Mesendoderm (in vitro differentiated cells): ENCODE measurements at regions not wholly inside any gene's neighbourhood (a gene's known extent, or its start where the extent isn't known, plus 50 kb on each side); places are given as distances from the start of the nearest gene placed in this dataset.

Source experiments
- DNase-seq: peaks from one replicate; pipeline ENCODE4 v3.0.0; 2013
- H2AK5ac ChIP-seq: 2 replicates; pipeline ENCODE4 v1.6.1; 2013; ENCODE audit warnings: low read length, inconsistent platforms
- H2BK120ac ChIP-seq: 2 replicates; pipeline ENCODE4 v1.6.1; 2013; ENCODE audit warnings: low read depth, mild to moderate bottlenecking, low read length, moderate library complexity, mixed read lengths
- H2BK15ac ChIP-seq: replicated peaks from 2 replicates; pipeline ENCODE4 v1.6.1; 2013; ENCODE audit warnings: low read depth, mild to moderate bottlenecking, moderate library complexity
- H2BK5ac ChIP-seq: 2 replicates; pipeline ENCODE4 v1.6.1; 2013; ENCODE audit warnings: low read length, inconsistent platforms
- H3K18ac ChIP-seq: 2 replicates; pipeline ENCODE4 v1.6.1; 2013; ENCODE audit warnings: mild to moderate bottlenecking, low read length, mixed read lengths
- H3K23ac ChIP-seq: one replicate; pipeline ENCODE4 v1.6.1; 2013; ENCODE audit warnings: low read length
- H3K27ac ChIP-seq: 2 replicates; pipeline ENCODE4 v1.5.1; 2013; ENCODE audit warnings: low read depth, mild to moderate bottlenecking, inconsistent platforms, low read length, moderate library complexity
- H3K27me3 ChIP-seq: 2 replicates; pipeline ENCODE4 v1.6.1; 2013; ENCODE audit warnings: low read length, control low read depth, mild to moderate bottlenecking, inconsistent platforms; ENCODE audit not compliant: insufficient read depth, poor library complexity
- H3K36me3 ChIP-seq: 2 replicates; pipeline ENCODE4 v1.6.1; 2013; ENCODE audit warnings: low read length, inconsistent platforms; ENCODE audit not compliant: control insufficient read depth, insufficient read depth
- H3K4ac ChIP-seq: one replicate; pipeline ENCODE4 v1.6.1; 2013; ENCODE audit warnings: low read depth, mild to moderate bottlenecking, low read length, moderate library complexity
- H3K4me1 ChIP-seq: 2 replicates; pipeline ENCODE4 v1.6.1; 2013; ENCODE audit warnings: low read depth, low read length, inconsistent platforms; ENCODE audit not compliant: control insufficient read depth
- H3K4me2 ChIP-seq: 2 replicates; pipeline ENCODE4 v1.6.1; 2013; ENCODE audit warnings: low read length
- H3K4me3 ChIP-seq: 2 replicates; pipeline ENCODE4 v1.5.1; 2013; ENCODE audit warnings: mild to moderate bottlenecking, low read length
- H3K56ac ChIP-seq: one replicate; pipeline ENCODE4 v1.6.1; 2013; ENCODE audit warnings: low read length
- H3K79me1 ChIP-seq: 2 replicates; pipeline ENCODE4 v1.6.1; 2013; ENCODE audit warnings: low read length, inconsistent platforms
- H3K79me2 ChIP-seq: 2 replicates; pipeline ENCODE4 v1.6.1; 2013; ENCODE audit warnings: mild to moderate bottlenecking, low read length; ENCODE audit not compliant: control insufficient read depth, insufficient read depth
- H3K9ac ChIP-seq: 2 replicates; pipeline ENCODE4 v1.6.1; 2013; ENCODE audit warnings: low read length, inconsistent platforms
- H4K5ac ChIP-seq: one replicate; pipeline ENCODE4 v1.6.1; 2013; ENCODE audit warnings: low read length
- H4K8ac ChIP-seq: one replicate; pipeline ENCODE4 v1.6.1; 2013; ENCODE audit warnings: low read depth, mild to moderate bottlenecking, control low read depth, low read length, moderate library complexity
- WGBS: extraction: QIAGEN DNeasy Blood & Tissue Kit; methylation state at CpG from one replicate; pipeline ENCODE4 v1.1.7; 2013; ENCODE audit warnings: low lambda C conversion rate, missing lambda C conversion rate; ENCODE audit not compliant: insufficient coverage; ENCODE audit errors: extremely low coverage; 5-methylcytosine and 5-hydroxymethylcytosine counted together

DNA sequence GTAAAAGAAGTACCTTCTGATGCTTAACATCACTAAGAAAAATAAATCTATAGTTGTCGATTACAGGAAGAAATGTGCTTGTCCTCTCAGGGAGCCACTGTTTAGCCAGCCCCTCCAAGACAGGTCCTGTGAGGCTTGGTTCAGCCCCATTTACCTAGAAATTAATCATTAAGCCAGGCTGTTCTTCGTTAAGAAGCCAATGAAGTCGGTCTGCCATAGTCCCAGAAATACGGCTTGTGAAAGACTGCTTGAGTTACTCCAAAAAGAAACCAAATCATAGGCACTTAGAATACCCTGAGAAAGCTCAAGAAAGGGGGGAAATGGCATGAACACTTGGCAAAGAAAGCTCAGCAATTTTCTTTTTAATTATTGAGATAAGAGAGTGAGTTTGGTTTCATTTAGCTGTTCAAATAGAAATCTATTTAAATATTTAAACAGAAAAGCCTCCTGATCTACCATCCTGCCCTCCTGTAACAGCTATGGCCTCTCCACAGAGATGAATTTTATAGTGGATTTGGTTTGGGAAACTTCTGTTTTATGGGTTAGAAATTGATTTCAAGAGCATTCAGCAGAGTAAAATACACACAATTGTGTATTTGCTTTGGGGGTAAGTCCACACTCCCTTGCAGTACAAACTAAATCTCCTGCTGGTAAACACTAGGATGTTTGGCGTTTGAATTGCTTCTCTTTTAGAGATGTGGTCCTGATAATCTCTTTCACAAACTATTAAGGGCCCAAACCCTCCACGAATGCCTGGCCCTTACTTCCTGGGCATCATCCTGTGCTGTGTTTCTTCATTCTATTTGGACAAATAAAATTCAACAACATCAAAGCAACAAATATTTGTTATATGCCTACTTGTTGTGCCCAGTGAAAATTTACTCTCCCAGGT is 234.4 kb downstream of the SEC23A start:
- Histone ChIP-seq H3K9ac (no peak overlapping the region), H3K36me3 (no peaks in the 10 kb centered on the region), H3K4me3 (no peak overlapping the region), H2BK5ac (no peak overlapping the region), H3K18ac (no peak overlapping the region), H3K4ac (no peak overlapping the region), H3K4me2 (no peak overlapping the region), H2BK120ac (no peak overlapping the region), H4K5ac (no peak overlapping the region), H3K79me1 (no peaks in the 10 kb centered on the region), H2BK15ac (no peak overlapping the region), H3K79me2 (no peaks in the 10 kb centered on the region), H2AK5ac (no peak overlapping the region), H3K23ac (no peak overlapping the region), H3K56ac (no peak overlapping the region), H3K4me1 (no peaks in the 10 kb centered on the region), H3K27ac (no peak overlapping the region), H4K8ac (no peak overlapping the region), H3K27me3 (no peaks in the 10 kb centered on the region)
- DNase-seq: no peak
- WGBS: no CpG with 5 or more reads among the region's 6 CpGs

DNA sequence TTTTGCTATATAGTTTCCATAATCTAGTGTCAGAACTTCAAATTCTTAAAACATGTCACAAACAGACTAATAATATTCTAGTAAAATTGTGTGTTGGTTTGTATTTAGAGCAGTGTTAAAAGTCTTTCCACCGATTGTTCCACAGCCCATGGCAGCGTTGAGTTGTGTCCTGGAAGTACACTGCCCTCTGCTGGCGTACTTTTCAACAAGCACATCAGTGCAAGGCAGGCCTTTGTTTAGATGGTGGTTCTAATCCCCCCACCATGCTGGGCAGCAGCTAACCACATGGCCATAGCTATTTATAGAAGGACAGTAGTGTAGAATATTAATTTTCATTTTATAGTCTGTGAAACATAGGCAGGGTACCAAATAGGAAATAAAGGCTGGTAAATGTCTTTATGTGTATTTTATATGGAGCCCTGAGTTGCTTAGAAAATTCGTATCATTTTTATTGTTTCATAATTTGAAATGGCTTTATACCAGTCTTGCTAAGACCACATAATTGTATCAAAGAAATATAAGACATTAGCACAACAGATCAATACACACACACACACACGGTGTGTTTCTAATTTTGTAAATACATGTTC is 235.4 kb downstream of the SEC23A start:
- Histone ChIP-seq H2BK5ac (no peak overlapping the region), H3K4ac (no peak overlapping the region), H2BK15ac (no peak overlapping the region), H3K4me1 (no peaks in the 10 kb centered on the region), H3K4me2 (no peak overlapping the region), H4K5ac (no peak overlapping the region), H2AK5ac (no peak overlapping the region), H3K36me3 (no peaks in the 10 kb centered on the region), H3K56ac (no peak overlapping the region), H3K4me3 (no peak overlapping the region), H3K27ac (no peak overlapping the region), H2BK120ac (no peak overlapping the region), H4K8ac (no peak overlapping the region), H3K18ac (no peak overlapping the region), H3K79me1 (no peaks in the 10 kb centered on the region), H3K9ac (no peak overlapping the region), H3K79me2 (no peaks in the 10 kb centered on the region), H3K27me3 (no peaks in the 10 kb centered on the region), H3K23ac (no peak overlapping the region)
- no CpG with 5 or more reads among the region's 5 CpGs for WGBS
- DNase-seq: peak; percentile 88

DNA sequence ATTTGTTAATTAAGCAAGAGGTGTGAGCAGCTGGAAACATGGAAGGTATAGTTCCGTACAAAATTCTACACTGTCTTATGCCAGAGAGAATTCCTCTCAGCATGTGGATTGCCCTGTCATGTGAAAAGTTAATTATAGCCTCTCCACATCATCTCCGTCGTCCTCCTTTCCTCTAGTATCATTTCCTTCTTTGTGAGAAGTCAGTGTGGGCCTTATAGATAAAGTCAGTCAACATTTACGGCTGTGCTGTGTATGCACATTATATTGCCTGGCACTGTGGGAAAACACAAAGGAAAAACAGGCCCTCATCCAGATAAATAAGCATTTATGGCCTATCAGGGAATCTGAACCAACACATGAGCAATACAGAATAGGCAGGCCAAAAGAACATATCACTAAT is 236.6 kb downstream of the SEC23A start:
- Histone ChIP-seq H3K4ac (no peak overlapping the region), H2BK5ac (no peak overlapping the region), H3K56ac (no peak overlapping the region), H3K27me3 (no peaks in the 10 kb centered on the region), H3K18ac (no peak overlapping the region), H3K79me2 (no peaks in the 10 kb centered on the region), H3K23ac (no peak overlapping the region), H4K5ac (no peak overlapping the region), H3K27ac (no peak overlapping the region), H4K8ac (no peak overlapping the region), H3K4me3 (no peak overlapping the region), H2AK5ac (no peak overlapping the region), H3K4me1 (no peaks in the 10 kb centered on the region), H2BK15ac (no peak overlapping the region), H3K4me2 (no peak overlapping the region), H3K79me1 (no peaks in the 10 kb centered on the region), H3K9ac (no peak overlapping the region), H3K36me3 (no peaks in the 10 kb centered on the region), H2BK120ac (no peak overlapping the region)
- WGBS: no CpG with 5 or more reads among the region's 4 CpGs
- no peak for DNase-seq

DNA sequence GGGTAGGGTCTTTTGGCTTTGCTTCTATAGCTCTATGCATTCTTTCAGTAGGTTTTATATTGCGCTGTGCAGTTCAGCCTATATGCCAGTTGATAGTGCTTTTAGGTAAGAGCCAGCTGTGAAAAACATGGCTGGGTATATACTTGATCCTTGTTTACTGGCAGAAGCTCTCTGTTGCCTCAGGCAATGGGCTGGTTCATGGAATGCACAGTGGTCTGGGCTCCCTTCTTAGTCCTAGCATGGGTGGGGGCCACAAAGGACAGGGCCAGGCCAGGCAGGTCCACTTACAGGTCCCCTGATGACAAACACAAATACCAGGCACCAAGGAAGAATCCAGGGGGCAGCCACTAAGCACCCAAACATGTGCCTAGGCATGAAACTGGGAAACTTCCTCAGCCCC is 240.7 kb downstream of the SEC23A start:
- no peak overlapping the region for H4K5ac ChIP-seq
- no peaks in the 10 kb centered on the region for H3K27me3 ChIP-seq
- H3K56ac ChIP-seq: no peak overlapping the region
- no peak overlapping the region for H3K4me3 ChIP-seq
- no peak overlapping the region for H3K27ac ChIP-seq
- H3K4me1 ChIP-seq: no peaks in the 10 kb centered on the region
- H2AK5ac ChIP-seq: no peak overlapping the region
- WGBS: no CpG with 5 or more reads among the region's 1 CpG
- no peak overlapping the region for H3K9ac ChIP-seq
- H4K8ac ChIP-seq: no peak overlapping the region
- H2BK5ac ChIP-seq: no peak overlapping the region
- H3K4me2 ChIP-seq: no peak overlapping the region
- no peak overlapping the region for H2BK120ac ChIP-seq
- no peaks in the 10 kb centered on the region for H3K79me2 ChIP-seq
- H2BK15ac ChIP-seq: no peak overlapping the region
- no peaks in the 10 kb centered on the region for H3K79me1 ChIP-seq
- no peak overlapping the region for H3K4ac ChIP-seq
- no peak overlapping the region for H3K23ac ChIP-seq
- no peak overlapping the region for H3K18ac ChIP-seq
- DNase-seq: no peak
- H3K36me3 ChIP-seq: no peaks in the 10 kb centered on the region

DNA sequence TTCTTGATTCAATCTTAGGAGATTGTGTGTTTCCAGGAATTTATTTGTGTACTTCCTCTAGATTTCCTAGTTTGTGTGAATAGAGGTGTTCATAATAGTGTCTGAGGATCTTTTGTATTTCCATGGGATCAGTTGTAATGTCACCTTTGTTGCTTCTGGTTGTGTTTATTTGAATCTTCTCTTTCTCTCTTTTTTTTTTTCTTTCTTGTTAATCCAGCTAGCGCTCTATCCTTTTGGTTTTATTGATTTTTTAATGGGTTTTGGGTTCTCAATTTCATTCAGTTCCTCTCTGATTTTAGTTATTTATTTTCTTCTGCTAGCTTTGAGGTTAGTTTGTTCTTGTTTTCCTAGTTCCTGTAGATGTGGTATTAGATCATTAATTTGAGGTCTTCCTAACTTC is 242.5 kb downstream of the SEC23A start:
- Histone ChIP-seq H2BK5ac (no peak overlapping the region), H3K4ac (no peak overlapping the region), H3K36me3 (no peaks in the 10 kb centered on the region), H2BK120ac (no peak overlapping the region), H3K27me3 (no peaks in the 10 kb centered on the region), H2BK15ac (no peak overlapping the region), H3K9ac (no peak overlapping the region), H3K4me2 (no peak overlapping the region), H4K5ac (no peak overlapping the region), H3K4me1 (no peaks in the 10 kb centered on the region), H2AK5ac (no peak overlapping the region), H3K18ac (no peak overlapping the region), H3K79me2 (no peaks in the 10 kb centered on the region), H4K8ac (no peak overlapping the region), H3K4me3 (no peak overlapping the region), H3K23ac (no peak overlapping the region), H3K56ac (no peak overlapping the region), H3K27ac (no peak overlapping the region), H3K79me1 (no peaks in the 10 kb centered on the region)
- DNase-seq: no peak
- no CpG with 5 or more reads among the region's 1 CpG for WGBS
